NCI-H2227 (cell line): ENCODE measurements at regions not wholly inside any gene's neighbourhood (a gene's known extent, or its start where the extent isn't known, plus 50 kb on each side); places are given as distances from the start of the nearest gene placed in this dataset.
"Not testable (repeated sequence)": the region's sequence is repeated elsewhere in the genome, so short reads cannot be mapped to it uniquely, and the experiment has no call there.

Experiments
- DNase-seq: peaks from one replicate; lab custom pipeline; 2025; ENCODE audit not compliant: unreplicated experiment; lab: John Stamatoyannopoulos, UW

DNA sequence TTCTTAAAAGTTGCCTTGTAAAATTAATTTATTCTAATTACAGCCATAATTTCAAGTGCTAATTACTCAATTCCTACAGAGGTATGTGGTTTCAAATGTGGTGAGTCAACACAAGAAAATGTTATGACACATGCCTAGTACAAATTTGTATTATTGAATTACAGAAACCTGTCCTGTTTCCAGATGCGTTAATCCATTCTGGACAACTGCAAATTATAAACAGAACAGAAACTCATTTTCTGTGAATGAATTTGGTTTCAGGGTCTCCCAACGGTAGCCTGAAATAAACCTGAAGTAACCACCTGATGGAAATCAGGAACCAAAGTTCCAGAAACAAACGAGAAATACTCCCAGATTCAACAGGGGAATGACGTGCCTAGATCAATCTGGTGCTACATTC, 328.6 kb upstream of the F9 start:
- no peak for DNase-seq

DNA sequence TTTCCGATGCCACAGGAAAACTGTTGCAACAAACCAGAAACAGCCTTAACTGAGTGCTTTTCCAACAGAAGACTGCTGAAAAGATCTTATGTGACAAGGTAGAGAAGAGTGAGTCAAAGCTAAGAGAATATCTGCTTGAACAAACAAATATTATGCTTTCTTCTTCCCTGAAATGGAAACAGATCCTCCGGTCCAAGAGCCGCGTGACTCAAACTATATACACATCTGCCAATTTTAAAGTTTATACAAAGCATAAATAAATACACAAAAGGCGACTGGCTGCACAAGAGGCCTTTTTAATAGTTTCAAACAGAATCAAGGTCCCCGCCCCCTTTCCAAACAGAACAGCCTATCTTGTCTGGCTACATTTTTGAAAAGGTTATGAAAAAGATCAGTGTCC, 329.7 kb upstream of the F9 start:
- no peak for DNase-seq

DNA sequence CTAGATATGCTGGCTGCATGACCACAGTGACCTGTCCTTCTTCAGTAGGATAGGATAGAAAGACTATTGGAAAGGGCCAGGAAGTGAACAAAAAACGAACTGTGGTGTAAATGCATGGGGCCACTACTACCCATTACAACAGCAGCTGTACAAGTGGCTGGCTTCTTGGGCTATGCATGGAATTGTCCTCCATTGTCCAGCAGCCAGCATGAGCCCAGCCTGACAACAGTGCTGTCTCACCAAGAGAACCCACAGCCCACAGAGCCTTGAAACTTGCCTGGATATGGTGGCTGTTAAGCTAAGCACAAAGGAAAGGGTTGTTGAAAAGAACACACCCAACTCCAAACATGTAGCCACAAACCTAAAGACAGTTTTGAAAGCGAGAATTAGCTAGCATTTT, 330.2 kb upstream of the F9 start:
- no peak for DNase-seq

DNA sequence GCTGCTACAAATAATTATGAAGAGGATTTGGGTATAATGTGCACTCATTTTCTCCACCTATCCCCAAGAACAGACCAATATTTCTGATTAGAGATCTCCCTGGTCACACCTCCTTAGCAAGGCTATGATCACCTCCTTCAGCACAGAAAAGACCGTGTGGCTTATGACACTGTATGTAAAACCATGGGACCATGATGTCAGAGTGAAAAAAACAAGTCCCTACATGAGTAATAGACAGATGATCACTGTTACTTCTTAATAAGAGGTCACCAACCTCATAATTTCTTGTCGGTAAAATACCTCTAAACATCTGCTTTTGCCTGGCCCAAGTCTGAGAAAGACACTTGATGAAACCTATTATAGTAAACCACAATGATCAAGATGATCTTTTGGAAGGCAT, 330.6 kb upstream of the F9 start:
- DNase-seq, result no peak

DNA sequence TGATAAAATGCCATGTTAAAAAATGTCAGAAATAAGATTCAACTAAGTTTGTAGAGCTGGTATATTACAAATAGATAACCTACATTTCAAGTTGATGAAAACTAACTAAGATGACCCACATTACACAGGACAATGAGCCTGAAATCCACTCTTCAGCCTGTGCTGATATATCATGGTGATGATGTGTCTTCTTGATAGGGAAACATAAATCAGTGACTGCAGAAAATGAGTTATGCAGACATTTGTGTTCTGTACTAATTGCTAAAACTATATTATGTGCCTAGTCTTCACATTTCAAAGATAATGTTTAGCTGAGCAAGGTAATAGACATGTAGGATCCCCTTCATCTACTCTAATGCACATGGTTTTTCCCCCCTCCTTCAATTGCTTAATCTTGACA, 331.6 kb upstream of the F9 start:
- no peak for DNase-seq

DNA sequence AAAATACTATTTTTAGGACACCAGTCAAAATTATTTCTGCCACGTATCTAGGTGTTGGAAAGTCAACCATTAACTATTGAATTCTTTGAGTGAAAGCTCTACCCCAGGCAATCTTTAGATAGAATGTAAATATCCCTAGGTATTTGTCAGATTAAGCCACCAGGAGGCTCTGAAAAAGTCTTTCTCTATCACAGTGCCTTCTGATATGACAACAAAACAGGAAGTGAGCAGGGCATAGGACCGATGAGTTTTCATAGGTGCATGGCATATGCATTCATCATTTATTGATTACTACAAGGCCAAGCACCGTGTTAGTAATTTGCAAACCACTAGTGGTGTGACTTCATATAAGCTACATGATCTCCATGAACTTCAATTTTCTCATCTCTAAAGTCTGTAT, 333.6 kb upstream of the F9 start:
- no peak for DNase-seq

DNA sequence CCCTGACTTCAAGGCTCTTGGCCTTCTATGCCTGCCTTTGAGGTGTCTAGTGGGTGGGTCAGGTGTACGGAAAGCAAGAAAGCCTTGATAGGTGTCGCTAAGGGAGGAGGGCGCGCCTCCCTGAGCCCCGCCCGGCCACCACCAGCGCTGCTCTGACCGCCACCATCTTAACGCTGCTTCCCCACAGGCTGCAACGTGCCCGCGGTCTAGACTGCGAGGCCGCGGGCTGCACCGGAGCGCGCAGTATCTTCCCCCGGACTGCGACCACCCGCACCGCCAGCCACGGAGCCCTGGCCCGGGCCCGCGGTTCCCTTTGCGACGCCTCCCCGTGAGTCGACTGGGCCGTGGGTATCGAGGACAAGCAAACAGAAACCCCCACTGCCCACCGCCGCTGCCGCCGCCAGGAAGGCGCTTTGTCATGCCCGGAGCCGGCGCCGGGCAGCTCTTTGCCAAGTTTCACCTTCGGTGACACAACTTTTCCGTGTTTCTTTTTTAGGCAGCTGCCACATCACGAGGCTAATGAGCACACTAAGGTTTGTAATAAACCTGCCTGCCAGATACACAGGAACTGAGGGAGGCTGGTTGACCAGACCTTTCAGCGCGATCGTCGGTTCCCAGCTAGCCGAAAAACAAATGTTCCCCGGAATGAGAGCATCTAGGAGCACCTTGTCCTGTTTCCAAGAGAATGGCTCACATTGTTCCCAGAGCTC, 335.8 kb upstream of the F9 start:
- DNase-seq, result no peak

DNA sequence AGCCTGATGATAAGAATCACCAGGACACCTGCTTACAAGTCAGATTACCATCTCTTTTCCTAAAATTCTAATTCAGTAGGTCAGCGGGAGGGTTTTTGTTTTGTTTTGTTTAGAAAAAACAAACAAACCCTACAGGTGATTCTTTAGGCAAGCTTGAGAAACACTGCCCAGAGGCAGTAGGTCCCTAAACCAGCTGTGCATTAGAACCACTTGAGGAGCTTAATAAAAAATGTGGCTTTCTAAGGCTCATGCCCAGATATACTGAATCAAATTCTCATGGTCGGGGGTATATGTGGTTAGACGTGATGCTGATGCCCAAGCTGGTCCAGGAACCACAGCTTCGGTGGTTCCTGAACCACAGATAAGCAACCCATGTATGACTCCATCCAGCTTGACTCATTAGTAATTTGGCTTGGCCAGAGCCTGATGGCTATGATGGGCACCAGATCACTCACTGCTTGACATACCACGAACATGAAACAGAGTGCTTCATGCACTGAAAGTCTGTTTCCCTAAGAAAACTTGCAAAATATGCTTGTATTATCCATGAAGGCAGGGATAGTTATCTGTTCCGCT, 338.1 kb upstream of the F9 start:
- no peak for DNase-seq

DNA sequence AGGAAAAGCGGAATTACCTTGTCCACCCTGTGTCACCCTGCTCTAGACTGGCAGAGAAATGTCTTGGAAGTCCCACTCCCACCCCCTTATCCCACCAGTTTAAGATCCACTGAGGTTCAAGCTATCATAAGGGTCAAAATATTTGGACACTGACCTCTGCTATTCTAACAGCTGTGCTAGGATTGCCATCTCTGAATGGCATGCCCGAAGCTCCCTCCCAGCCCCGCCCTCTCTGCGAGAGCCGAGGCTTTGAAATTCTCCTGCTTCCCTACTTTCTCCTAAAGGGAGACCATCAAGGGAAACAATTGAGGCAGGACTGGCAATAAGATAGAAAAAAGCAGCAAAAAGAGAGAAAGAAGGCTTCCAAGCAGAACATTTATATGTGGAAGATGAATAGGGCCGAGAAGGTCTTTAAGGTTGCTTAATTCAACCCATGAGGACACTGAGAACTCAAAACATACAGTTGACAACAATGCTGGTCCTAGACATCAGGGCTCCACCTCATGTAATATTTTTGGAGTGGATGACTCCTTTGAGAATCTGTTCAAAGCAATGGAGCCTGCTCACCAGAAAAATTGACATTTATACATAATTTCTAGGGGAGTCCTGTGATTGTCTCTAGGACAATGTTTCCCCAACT, 338.7 kb upstream of the F9 start:
- no peak for DNase-seq

DNA sequence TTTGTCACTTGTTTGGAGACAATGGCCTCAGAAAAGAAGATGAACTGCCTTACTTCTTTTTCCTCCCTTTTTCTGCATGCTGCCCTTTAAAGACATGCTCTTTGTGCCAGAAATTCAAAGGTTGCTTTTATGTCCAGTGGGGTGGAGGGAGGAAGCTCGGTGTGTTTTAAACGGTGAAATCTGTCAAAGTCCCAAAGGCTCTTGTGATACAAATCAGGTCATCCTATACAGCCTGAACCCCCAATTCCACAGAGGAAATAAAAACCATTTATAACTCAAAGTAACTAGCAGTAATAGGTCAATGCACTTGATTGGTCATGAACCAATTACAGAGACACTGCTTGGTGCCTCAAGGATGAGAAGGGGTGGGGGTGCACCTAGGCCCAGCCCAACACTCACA, 339.3 kb upstream of the F9 start:
- no peak for DNase-seq

DNA sequence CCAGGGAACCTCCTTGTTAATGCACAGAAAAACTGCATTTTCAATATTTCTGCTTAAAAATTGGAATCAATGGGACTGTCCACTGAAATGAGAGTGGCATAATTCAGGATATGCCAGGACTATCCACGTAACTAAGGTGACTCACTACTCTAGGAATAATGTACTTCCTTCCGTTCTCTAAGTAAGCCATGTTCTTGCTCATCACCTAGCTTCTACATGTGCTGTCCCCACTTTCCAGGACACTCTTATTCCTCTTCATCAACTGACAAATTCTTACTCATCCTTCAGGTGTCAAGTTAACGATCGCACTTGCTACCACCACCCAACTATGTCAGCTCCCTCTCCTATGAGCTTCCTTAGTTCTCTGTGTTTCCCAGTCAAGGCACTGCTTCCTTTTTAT, 342.8 kb upstream of the F9 start:
- no peak for DNase-seq

DNA sequence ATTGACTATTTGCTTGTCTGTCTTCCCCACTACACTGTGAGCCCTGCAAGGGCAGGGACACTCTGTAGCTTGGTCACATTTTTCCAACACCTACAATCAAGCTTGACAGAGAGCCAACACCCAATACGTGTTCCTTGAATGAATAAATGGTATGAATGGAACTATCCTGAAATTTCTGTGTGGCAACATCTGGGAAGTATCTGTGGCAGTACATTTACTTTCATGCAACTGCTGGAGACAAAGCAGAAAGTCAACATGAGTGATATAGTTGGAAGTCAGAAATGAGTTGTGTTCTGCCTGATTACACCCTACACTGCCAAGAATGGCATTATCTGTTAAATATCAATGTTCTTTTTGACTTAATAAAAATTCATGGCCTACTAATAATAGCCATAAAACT, 343.5 kb upstream of the F9 start:
- no peak for DNase-seq

DNA sequence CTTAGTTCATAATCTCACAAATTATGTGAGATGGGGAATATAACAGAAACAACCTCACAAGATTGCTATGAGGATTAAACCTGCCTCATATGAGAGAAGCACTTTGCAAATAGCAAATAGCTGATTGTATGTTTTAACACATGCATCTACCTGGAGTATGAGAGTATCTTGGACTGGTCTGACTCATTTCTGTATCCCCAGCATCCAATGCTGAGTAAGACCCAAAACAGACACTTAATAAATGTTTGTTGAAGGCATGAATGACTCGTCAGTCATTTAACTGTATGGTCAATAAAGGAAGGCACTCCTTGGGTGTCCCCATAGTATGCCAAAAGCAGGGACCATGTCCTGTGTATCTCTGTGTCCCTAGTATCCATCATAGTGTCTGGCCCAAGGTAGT, 350.9 kb upstream of the F9 start:
- no peak for DNase-seq

DNA sequence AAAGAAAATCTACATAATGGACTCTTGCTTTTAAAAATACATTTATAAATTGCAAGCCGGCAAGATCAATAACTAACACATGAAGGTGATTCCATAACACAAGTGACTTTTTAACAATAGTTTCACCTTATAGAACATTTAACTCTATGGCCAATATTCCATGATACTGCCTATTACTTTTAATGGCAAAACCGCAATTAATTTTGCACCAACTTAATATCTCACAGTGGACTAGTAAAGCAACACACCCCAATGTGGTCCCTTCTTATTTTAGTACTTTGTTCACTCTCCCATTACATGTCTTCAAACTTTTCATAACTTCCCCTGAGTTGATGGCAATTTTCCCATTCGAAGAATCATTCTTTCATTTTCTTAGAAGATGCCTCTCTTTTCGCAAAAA, 351.6 kb upstream of the F9 start:
- DNase-seq, result no peak

DNA sequence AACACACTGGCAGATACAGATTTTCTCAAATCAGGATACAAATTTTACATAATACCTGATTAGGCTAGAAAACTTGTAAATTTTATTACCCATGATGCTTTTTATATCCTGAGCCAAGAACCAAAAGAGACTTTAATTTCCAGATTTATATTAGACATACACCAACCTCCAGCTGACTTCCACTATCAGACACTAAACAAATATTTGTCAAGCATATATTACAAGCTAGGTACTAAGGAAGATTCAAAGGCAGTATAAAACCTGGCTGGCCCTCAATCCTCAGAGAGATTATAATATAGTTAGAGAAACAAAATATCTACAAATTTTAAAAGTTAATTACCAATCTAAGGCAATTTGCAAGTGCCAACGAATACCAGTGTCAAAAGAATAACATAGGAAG, 357.8 kb upstream of the F9 start:
- no peak for DNase-seq

DNA sequence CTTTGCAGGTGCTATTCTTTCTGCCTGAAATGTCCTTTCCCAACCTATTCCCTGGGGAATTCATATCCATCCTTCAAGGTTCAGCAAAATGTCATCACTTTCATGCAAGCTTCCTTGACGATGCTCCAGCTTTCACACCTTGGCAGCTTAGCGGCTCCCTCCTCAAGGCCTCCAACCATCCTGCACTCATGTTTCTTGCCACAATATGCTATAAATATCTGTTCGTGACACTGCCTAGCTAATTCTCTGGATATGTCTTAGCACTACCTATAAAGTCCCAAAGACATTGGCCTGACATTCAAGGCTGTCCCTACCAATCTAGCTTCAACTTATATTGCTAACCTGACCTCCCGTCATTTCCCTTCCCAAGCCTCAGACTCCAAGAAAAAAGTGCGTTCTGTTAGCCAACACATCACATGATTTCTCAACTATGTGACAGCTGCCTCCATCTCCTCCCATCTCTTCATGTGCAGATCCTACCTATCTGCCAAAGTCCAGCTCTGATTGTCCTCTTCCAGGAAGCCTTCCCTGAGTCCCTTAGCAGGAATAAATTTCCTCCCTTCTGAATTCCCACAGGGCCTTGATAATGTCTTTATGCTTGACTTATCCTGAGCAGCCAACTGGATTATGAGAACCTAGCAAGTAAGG, 359.9 kb upstream of the F9 start:
- no peak for DNase-seq

DNA sequence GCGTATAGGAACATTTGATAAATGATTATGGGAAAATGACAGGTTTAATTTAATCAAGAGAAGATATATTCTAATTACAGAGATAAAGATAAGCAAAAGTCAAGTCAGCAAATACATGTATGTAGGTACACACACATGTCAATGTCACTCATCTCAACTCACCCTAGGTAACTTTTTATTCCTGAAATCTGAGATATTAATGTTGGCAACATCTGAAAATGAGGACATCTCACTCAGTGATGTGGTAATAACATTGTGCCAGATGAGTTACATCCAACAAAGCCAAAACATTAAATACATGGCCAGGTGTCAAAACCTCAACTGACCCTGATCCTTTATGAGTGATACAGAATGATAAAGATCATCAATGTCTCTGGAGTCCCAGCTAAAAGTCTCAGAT, 363.3 kb upstream of the F9 start:
- DNase-seq, result no peak

DNA sequence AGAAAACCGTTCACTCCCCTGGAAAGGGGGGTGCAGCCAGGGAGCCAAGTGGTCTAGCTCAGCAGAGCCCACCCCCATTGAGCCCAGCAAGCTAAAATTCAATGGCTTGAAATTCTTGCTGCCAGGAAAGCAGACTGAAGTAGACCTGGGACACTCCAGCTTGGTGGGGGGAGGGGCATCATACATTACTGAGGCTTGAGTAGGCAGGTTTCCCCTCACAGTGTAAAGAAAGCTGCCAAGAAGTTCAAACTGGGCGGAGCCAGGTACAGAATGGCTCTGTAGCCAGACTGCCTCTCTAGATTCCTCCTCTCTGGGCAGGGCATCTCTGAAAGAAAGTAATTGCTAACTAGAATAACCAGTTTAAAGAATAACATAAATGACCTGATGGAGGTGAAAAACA, 372.3 kb upstream of the F9 start:
- DNase-seq, result no peak

DNA sequence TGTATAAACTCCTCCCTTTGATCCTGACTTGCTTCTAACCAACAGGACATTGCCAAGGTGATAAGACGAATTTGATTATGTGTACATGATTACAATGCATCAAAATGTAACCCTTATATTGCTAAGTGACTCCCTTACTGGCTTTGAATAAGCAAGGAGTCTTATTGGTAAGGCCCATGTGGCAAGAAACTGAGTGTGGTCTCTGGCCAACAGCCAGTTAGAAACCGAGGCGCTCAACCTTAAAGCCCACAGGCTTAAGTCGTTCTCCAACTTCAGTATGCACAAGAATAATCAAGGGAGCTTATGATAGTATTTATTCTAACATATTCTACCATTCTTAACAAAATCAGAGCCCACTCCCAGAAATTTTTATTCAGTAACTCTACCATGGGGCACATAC, 374.2 kb upstream of the F9 start:
- DNase-seq, result no peak

DNA sequence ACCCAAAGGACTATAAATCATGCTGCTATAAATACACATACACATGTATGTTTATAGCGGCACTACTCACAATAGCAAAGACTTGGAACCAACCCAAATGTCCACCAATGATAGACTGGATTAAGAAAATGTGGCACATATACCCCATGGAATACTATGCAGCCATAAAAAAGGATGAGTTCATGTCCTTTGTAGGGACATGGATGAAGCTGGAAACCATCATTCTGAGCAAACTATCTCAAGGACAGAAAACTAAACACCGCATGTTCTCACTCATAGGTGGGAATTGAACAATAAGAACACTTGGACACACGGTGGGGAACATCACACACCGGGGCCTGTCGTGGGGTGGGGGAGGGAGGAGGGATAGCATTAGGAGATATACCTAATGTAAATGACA, 383.9 kb upstream of the F9 start:
- DNase-seq, result not testable (repeated sequence)

DNA sequence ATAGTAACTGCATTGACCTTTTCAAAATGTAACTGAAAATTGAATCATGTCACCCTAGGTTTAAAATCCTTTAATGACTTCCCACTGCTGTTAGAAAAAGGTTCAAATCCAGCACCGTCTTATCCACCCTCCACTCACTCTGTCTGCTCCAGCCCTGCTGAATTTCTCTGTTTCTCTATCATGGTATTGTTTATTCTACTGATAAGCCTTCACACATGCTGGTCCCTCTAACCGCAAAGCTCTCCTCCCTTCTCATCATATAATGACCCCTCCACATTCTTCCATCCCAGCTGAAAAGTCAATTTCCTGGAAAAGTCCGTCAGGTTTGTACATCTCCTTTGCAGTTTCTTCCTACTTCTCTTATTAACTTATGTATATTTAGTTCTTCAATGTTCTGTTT, 389.2 kb upstream of the F9 start:
- no peak for DNase-seq

DNA sequence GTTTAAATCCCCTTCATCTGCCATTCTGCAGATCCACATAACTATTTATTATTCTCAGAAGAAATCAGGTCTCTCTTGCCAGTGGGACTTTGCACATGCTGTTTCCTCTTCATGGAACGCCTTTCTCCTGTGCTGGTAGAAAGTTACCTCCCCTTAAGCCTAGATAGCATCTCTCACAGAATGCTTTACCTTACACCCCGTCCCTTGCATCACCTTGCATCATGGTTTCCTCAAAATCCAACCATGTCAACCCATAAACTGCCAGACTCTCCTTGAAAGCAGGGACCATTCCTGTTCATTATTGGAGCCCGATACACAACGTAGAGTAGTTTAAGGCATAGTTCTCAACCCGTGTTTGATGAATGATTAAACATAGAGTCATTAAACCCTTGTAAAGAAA, 396.2 kb upstream of the F9 start:
- DNase-seq, result no peak
